ENCODE measurements at regions not wholly inside any gene's neighbourhood (a gene's known extent, or its start where the extent isn't known, plus 50 kb on each side); places are given as distances from the start of the nearest gene placed in this dataset.
"Not testable (repeated sequence)": the region's sequence is repeated elsewhere in the genome, so short reads cannot be mapped to it uniquely, and the experiment has no call there.

GRCh38 chr16:59859676-59860402, 1125.7 kb upstream of the GOT2 start:
- ATAC-seq (replicated peaks in 1 of 2) (no peak), DNase-seq (no peak)
- Mint-ChIP-seq H3K9me3 (peaks cover 3% of the 10 kb centered on the region in 2 donors), H3K4me1 (ENCODE audit: low read depth) (no peaks in the 10 kb centered on the region), H3K36me3 (ENCODE audit: insufficient read depth in 2 of 2) (no peaks in the 10 kb centered on the region), H3K27me3 (ENCODE audit: low read depth) (no peaks in the 10 kb centered on the region), H3K27ac (no peak overlapping the region), H3K4me3 (no peak overlapping the region)

GRCh38 chr16:59854846-59855439, 1120.8 kb upstream of the GOT2 start:
- Mint-ChIP-seq H3K27ac (no peak overlapping the region), H3K4me3 (no peak overlapping the region), H3K4me1 (ENCODE audit: low read depth) (no peaks in the 10 kb centered on the region), H3K27me3 (ENCODE audit: low read depth) (no peaks in the 10 kb centered on the region), H3K9me3 (peaks cover 2 to 5% of the 10 kb centered on the region in 2 donors), H3K36me3 (ENCODE audit: insufficient read depth in 2 of 2) (no peaks in the 10 kb centered on the region)
- no peak for ATAC-seq (replicated peaks in 1 of 2)
- DNase-seq: no peak

GRCh38 chr16:59849716-59850115, 1115.6 kb upstream of the GOT2 start:
- Mint-ChIP-seq H3K36me3 (ENCODE audit: insufficient read depth in 2 of 2) (no peaks in the 10 kb centered on the region), H3K9me3 (peaks cover 6 to 7% of the 10 kb centered on the region in 2 donors), H3K4me1 (ENCODE audit: low read depth) (no peaks in the 10 kb centered on the region), H3K27me3 (ENCODE audit: low read depth) (no peaks in the 10 kb centered on the region), H3K27ac (no peak overlapping the region), H3K4me3 (no peak overlapping the region)
- ATAC-seq (replicated peaks in 1 of 2): no peak
- DNase-seq: no peak

GRCh38 chr16:59848296-59848695, 1114.2 kb upstream of the GOT2 start:
- no peak overlapping the region for H3K27ac Mint-ChIP-seq
- H3K27me3 Mint-ChIP-seq (ENCODE audit: low read depth): no peaks in the 10 kb centered on the region
- H3K36me3 Mint-ChIP-seq (ENCODE audit: insufficient read depth in 2 of 2): peaks cover 2% of the 10 kb centered on the region in 2 donors
- DNase-seq: no peak
- no peak overlapping the region for H3K4me3 Mint-ChIP-seq
- no peak for ATAC-seq (replicated peaks in 1 of 2)
- H3K4me1 Mint-ChIP-seq (ENCODE audit: low read depth): no peaks in the 10 kb centered on the region
- H3K9me3 Mint-ChIP-seq: peaks cover 11% of the 10 kb centered on the region in 2 donors

GRCh38 chr16:59840169-59840568, 1106.1 kb upstream of the GOT2 start:
- DNase-seq: no peak
- Mint-ChIP-seq H3K36me3 (ENCODE audit: insufficient read depth in 2 of 2) (peaks cover 2 to 6% of the 10 kb centered on the region in 2 donors), H3K4me3 (no peak overlapping the region), H3K27me3 (ENCODE audit: low read depth) (no peaks in the 10 kb centered on the region), H3K4me1 (ENCODE audit: low read depth) (no peaks in the 10 kb centered on the region), H3K27ac (no peak overlapping the region), H3K9me3 (peaks cover 10 to 14% of the 10 kb centered on the region in 2 donors)
- no peak for ATAC-seq (replicated peaks in 1 of 2)

- ATAC-seq (replicated peaks in 1 of 2): no peak
Observed at GRCh38 chr16:59826767-59827166, 1092.7 kb upstream of the GOT2 start.

GRCh38 chr16:59809488-59809887, 1075.4 kb upstream of the GOT2 start:
- H3K9me3 Mint-ChIP-seq: peaks cover 11 to 25% of the 10 kb centered on the region in 2 donors
- H3K27ac Mint-ChIP-seq; H3K36me3 Mint-ChIP-seq (ENCODE audit: insufficient read depth in 2 of 2); DNase-seq; H3K27me3 Mint-ChIP-seq (ENCODE audit: low read depth); H3K4me1 Mint-ChIP-seq (ENCODE audit: low read depth); ATAC-seq (replicated peaks in 1 of 2); H3K4me3 Mint-ChIP-seq: not testable (repeated sequence)

More at GRCh38 chr16:59826767-59827166, 1092.7 kb upstream of the GOT2 start:
- Mint-ChIP-seq H3K36me3 (ENCODE audit: insufficient read depth in 2 of 2) (peaks cover 0 to 2% of the 10 kb centered on the region in 2 donors), H3K27me3 (ENCODE audit: low read depth) (no peaks in the 10 kb centered on the region), H3K4me3 (no peak overlapping the region), H3K4me1 (ENCODE audit: low read depth) (no peaks in the 10 kb centered on the region), H3K9me3 (peaks cover 2 to 14% of the 10 kb centered on the region in 2 donors), H3K27ac (no peak overlapping the region)
- no peak for DNase-seq

GRCh38 chr16:59783191-59783590, 1049.1 kb upstream of the GOT2 start:
- DNase-seq (no peak), ATAC-seq (replicated peaks in 1 of 2) (no peak)
- Mint-ChIP-seq H3K4me3 (no peak overlapping the region), H3K36me3 (ENCODE audit: insufficient read depth in 2 of 2) (no peaks in the 10 kb centered on the region), H3K9me3 (peaks cover 12 to 18% of the 10 kb centered on the region in 2 donors), H3K27me3 (ENCODE audit: low read depth) (no peaks in the 10 kb centered on the region), H3K4me1 (ENCODE audit: low read depth) (no peaks in the 10 kb centered on the region), H3K27ac (no peak overlapping the region)

- H3K27me3 Mint-ChIP-seq (ENCODE audit: low read depth): no peaks in the 10 kb centered on the region
- H3K27ac Mint-ChIP-seq: no peak overlapping the region
- ATAC-seq (replicated peaks in 1 of 2) (no peak), DNase-seq (no peak)
- no peaks in the 10 kb centered on the region for H3K4me1 Mint-ChIP-seq (ENCODE audit: low read depth)
- no peak overlapping the region for H3K4me3 Mint-ChIP-seq
- H3K9me3 Mint-ChIP-seq: peaks cover 3 to 6% of the 10 kb centered on the region in 2 donors
- H3K36me3 Mint-ChIP-seq (ENCODE audit: insufficient read depth in 2 of 2): no peaks in the 10 kb centered on the region
Observed at GRCh38 chr16:59773330-59773729, 1039.2 kb upstream of the GOT2 start.

GRCh38 chr16:59759296-59759695, 1025.2 kb upstream of the GOT2 start:
- H3K4me1 Mint-ChIP-seq (ENCODE audit: low read depth): no peaks in the 10 kb centered on the region
- H3K4me3 Mint-ChIP-seq: no peak overlapping the region
- DNase-seq: no peak
- H3K27me3 Mint-ChIP-seq (ENCODE audit: low read depth): no peaks in the 10 kb centered on the region
- H3K36me3 Mint-ChIP-seq (ENCODE audit: insufficient read depth in 2 of 2): peaks cover 3 to 6% of the 10 kb centered on the region in 2 donors
- ATAC-seq (replicated peaks in 1 of 2): no peak
- H3K27ac Mint-ChIP-seq: no peak overlapping the region
- peaks cover 8 to 19% of the 10 kb centered on the region in 2 donors for H3K9me3 Mint-ChIP-seq

GRCh38 chr16:59758848-59759247, 1024.7 kb upstream of the GOT2 start:
- peaks cover 3 to 6% of the 10 kb centered on the region in 2 donors for H3K36me3 Mint-ChIP-seq (ENCODE audit: insufficient read depth in 2 of 2)
- DNase-seq (no peak), ATAC-seq (replicated peaks in 1 of 2) (no peak)
- peaks cover 8 to 19% of the 10 kb centered on the region in 2 donors for H3K9me3 Mint-ChIP-seq
- no peak overlapping the region for H3K27ac Mint-ChIP-seq
- no peaks in the 10 kb centered on the region for H3K27me3 Mint-ChIP-seq (ENCODE audit: low read depth)
- H3K4me3 Mint-ChIP-seq: no peak overlapping the region
- no peaks in the 10 kb centered on the region for H3K4me1 Mint-ChIP-seq (ENCODE audit: low read depth)

- Mint-ChIP-seq H3K27me3 (ENCODE audit: low read depth) (no peaks in the 10 kb centered on the region), H3K27ac (no peak overlapping the region), H3K9me3 (peaks cover 0 to 5% of the 10 kb centered on the region in 2 donors), H3K4me1 (ENCODE audit: low read depth) (no peaks in the 10 kb centered on the region), H3K36me3 (ENCODE audit: insufficient read depth in 2 of 2) (peaks cover 1 to 2% of the 10 kb centered on the region in 2 donors), H3K4me3 (no peak overlapping the region)
- ATAC-seq (replicated peaks in 1 of 2) (no peak), DNase-seq (no peak)
Observed at GRCh38 chr16:59754854-59755253, 1020.7 kb upstream of the GOT2 start.

- peaks cover 1 to 2% of the 10 kb centered on the region in 2 donors for H3K9me3 Mint-ChIP-seq
- H3K4me1 Mint-ChIP-seq (ENCODE audit: low read depth): no peaks in the 10 kb centered on the region
- no peaks in the 10 kb centered on the region for H3K36me3 Mint-ChIP-seq (ENCODE audit: insufficient read depth in 2 of 2)
- no peak overlapping the region for H3K27ac Mint-ChIP-seq
- no peaks in the 10 kb centered on the region for H3K27me3 Mint-ChIP-seq (ENCODE audit: low read depth)
- DNase-seq: no peak
- ATAC-seq (replicated peaks in 1 of 2): no peak
- H3K4me3 Mint-ChIP-seq: no peak overlapping the region
Observed at GRCh38 chr16:59749662-59750336, 1015.7 kb upstream of the GOT2 start.

Data from activated T-cell treated with anti-CD3 and anti-CD28 coated beads, Interleukin-2, amount 50 U/mL, for 72 hours (primary cell).